H1 (cell line): ENCODE measurements at regions not wholly inside any gene's neighbourhood (a gene's known extent, or its start where the extent isn't known, plus 50 kb on each side); places are given as distances from the start of the nearest gene placed in this dataset.
"Not testable (repeated sequence)": the region's sequence is repeated elsewhere in the genome, so short reads cannot be mapped to it uniquely, and the experiment has no call there.

ENCODE experiments used
- CTCF ChIA-PET: fragments of 300-600 bp; sonication (Branson Sonifier 250); formaldehyde crosslinking; loops from one replicate; lab custom pipeline; 2021; ENCODE audit not compliant: partially characterized antibody; lab: Charles Lee
- POLR2A ChIA-PET: fragments of 300-600 bp; sonication (Branson Sonifier 250); formaldehyde crosslinking; loops from one replicate; lab custom pipeline; 2021; ENCODE audit warnings: inconsistent platforms; ENCODE audit not compliant: partially characterized antibody; lab: Charles Lee
- DNase-seq, 2 experiments: peaks; one replicate each; pipeline versions ENCODE4 v3.0.0 to v3.0.0-alpha.2; 2010 to 2022; ENCODE audit warnings: low spot score in 2 of 2, low read depth in 1 of 2, mixed read lengths in 1 of 2
- FAIRE-seq: peaks from 2 replicates; lab custom pipeline; 2011; peaks lifted over from hg19 to GRCh38; lab: Jason Lieb, UNC
- H2AFZ ChIP-seq: 2 replicates; pipeline ENCODE4 v1.8.1; 2012; ENCODE audit warnings: low read length, inconsistent platforms
- H2AK5ac ChIP-seq: 2 replicates; pipeline ENCODE4 v1.6.1; 2013; ENCODE audit warnings: low read depth, low read length
- H2BK120ac ChIP-seq: replicated peaks from 2 replicates; pipeline ENCODE3; 2013; ENCODE audit warnings: low read depth, low read length, inconsistent platforms
- H2BK12ac ChIP-seq: 2 replicates; pipeline ENCODE4 v1.6.1; 2013; ENCODE audit warnings: low read depth, low read length
- H2BK15ac ChIP-seq: 2 replicates; pipeline ENCODE4 v1.6.1; 2013; ENCODE audit warnings: low read length
- H2BK20ac ChIP-seq: 2 replicates; pipeline ENCODE4 v1.6.1; 2013; ENCODE audit warnings: low read length
- H2BK5ac ChIP-seq: 2 replicates; pipeline ENCODE4 v1.6.1; 2013; ENCODE audit warnings: low read depth, low read length
- H3K14ac ChIP-seq: 2 replicates; pipeline ENCODE4 v1.6.1; 2013; ENCODE audit warnings: inconsistent platforms; ENCODE audit not compliant: insufficient read length
- H3K18ac ChIP-seq: 2 replicates; pipeline ENCODE4 v1.6.1; 2013; ENCODE audit warnings: low read length; ENCODE audit errors: extremely low read depth
- H3K23ac ChIP-seq: 2 replicates; pipeline ENCODE4 v1.6.1; 2013; ENCODE audit warnings: inconsistent platforms; ENCODE audit not compliant: insufficient read length
- H3K23me2 ChIP-seq: 2 replicates; pipeline ENCODE4 v1.6.1; 2013; ENCODE audit warnings: low read depth, low read length
- H3K27ac ChIP-seq: 2 replicates; pipeline ENCODE4 v1.6.1; 2011; ENCODE audit warnings: low read depth, low read length, inconsistent platforms
- H3K27me3 ChIP-seq, 4 experiments: replicated peaks in 1 of 4; 1 replicate in 1 of 4; 2 replicates in 3 of 4; pipeline versions ENCODE4 v1.6.1 to v1.8.1; 2011 to 2013; ENCODE audit warnings: low read length in 3 of 4, mild to moderate bottlenecking in 3 of 4, inconsistent platforms in 2 of 4, mixed read lengths in 2 of 4, moderate library complexity in 1 of 4; ENCODE audit not compliant: control insufficient read depth in 3 of 4, insufficient read depth in 3 of 4; ENCODE audit errors: extremely low read depth in 1 of 4
- H3K36me3 ChIP-seq, 4 experiments: 2 replicates each; pipeline versions ENCODE4 v1.6.1 to v1.8.1; 2011 to 2013; ENCODE audit warnings: mild to moderate bottlenecking in 4 of 4, low read length in 3 of 4, moderate library complexity in 2 of 4, control low read depth in 1 of 4, inconsistent platforms in 1 of 4; ENCODE audit not compliant: insufficient read depth in 4 of 4, control insufficient read depth in 2 of 4
- H3K4ac ChIP-seq: replicated peaks from 2 replicates; pipeline ENCODE3; 2013; ENCODE audit warnings: low read length, low read depth, mixed read lengths, inconsistent platforms; ENCODE audit not compliant: insufficient read length
- H3K4me1 ChIP-seq, 4 experiments: replicated peaks in 1 of 4; 1 replicate in 1 of 4; 2 replicates in 3 of 4; pipeline versions ENCODE4 v1.6.1 to v1.8.1; 2011 to 2013; ENCODE audit warnings: low read length in 3 of 4, inconsistent platforms in 2 of 4, mixed read lengths in 1 of 4; ENCODE audit not compliant: insufficient read depth in 4 of 4, control insufficient read depth in 3 of 4
- H3K4me2 ChIP-seq, 2 experiments: 2 replicates each; pipeline versions ENCODE4 v1.6.1 to v1.8.1; 2011 to 2013; ENCODE audit warnings: low read depth in 2 of 2, low read length in 2 of 2, control low read depth in 1 of 2, inconsistent platforms in 1 of 2, mild to moderate bottlenecking in 1 of 2; ENCODE audit not compliant: insufficient read depth in 1 of 2
- H3K4me3 ChIP-seq, 4 experiments: fragments of 200-600, 300-600 bp in 1 of 4; sonication (generic), shearing (Covaris generic), sonication (Bioruptor Twin) in 1 of 4; 2 replicates each; pipeline versions ENCODE4 v1.5.1 to v1.8.1; 2011 to 2016; ENCODE audit warnings: low read length in 4 of 4, low read depth in 3 of 4, control low read depth in 2 of 4, inconsistent platforms in 2 of 4, mild to moderate bottlenecking in 2 of 4, mixed read lengths in 1 of 4, moderate library complexity in 1 of 4; ENCODE audit not compliant: insufficient read depth in 2 of 4; ENCODE audit errors: extremely low read depth in 1 of 4
- H3K56ac ChIP-seq: replicated peaks from 2 replicates; pipeline ENCODE3; 2013; ENCODE audit warnings: low read depth, mild to moderate bottlenecking, mixed read lengths, low read length, inconsistent platforms; ENCODE audit not compliant: insufficient read length
- H3K79me1 ChIP-seq: 2 replicates; pipeline ENCODE4 v1.6.1; 2013; ENCODE audit warnings: low read depth, low read length, control low read depth
- H3K79me2 ChIP-seq, 2 experiments: 2 replicates each; pipeline versions ENCODE4 v1.6.1 to v1.8.1; 2012 to 2013; ENCODE audit warnings: low read length in 2 of 2, mild to moderate bottlenecking in 2 of 2, inconsistent platforms in 1 of 2; ENCODE audit not compliant: insufficient read depth in 2 of 2, control insufficient read depth in 1 of 2
- H3K9ac ChIP-seq, 4 experiments: replicated peaks in 1 of 4; 1 replicate in 1 of 4; 2 replicates in 3 of 4; pipeline versions ENCODE4 v1.6.1 to v1.8.1; 2011 to 2013; ENCODE audit warnings: low read depth in 3 of 4, low read length in 3 of 4, control low read depth in 2 of 4, mild to moderate bottlenecking in 2 of 4, moderate library complexity in 2 of 4, inconsistent platforms in 1 of 4; ENCODE audit errors: extremely low read depth in 1 of 4
- H3K9me3 ChIP-seq, 2 experiments: 2 replicates each; pipeline versions ENCODE4 v1.6.1 to v1.8.1; 2012 to 2013; ENCODE audit warnings: mild to moderate bottlenecking in 2 of 2, moderate library complexity in 2 of 2, control low read depth in 1 of 2, inconsistent platforms in 1 of 2, low read depth in 1 of 2, low read length in 1 of 2, mixed read lengths in 1 of 2; ENCODE audit not compliant: insufficient read depth in 2 of 2
- H4K20me1 ChIP-seq, 2 experiments: replicated peaks in 1 of 2; 2 replicates each; pipeline versions ENCODE3 to v1.8.1; 2011 to 2013; ENCODE audit warnings: inconsistent platforms in 2 of 2, low read length in 2 of 2, mild to moderate bottlenecking in 1 of 2; ENCODE audit not compliant: insufficient read depth in 2 of 2, control insufficient read depth in 1 of 2
- H4K5ac ChIP-seq: 2 replicates; pipeline ENCODE4 v1.6.1; 2013; ENCODE audit warnings: low read length, low read depth, mixed read lengths, inconsistent platforms; ENCODE audit not compliant: insufficient read length
- H4K8ac ChIP-seq: 2 replicates; pipeline ENCODE4 v1.8.0; 2013; ENCODE audit warnings: mild to moderate bottlenecking, moderate library complexity, low read length, inconsistent platforms; ENCODE audit not compliant: insufficient read depth; ENCODE audit errors: extremely low read depth
- H4K91ac ChIP-seq: replicated peaks from 2 replicates; pipeline ENCODE3; 2013; ENCODE audit warnings: low read length, mixed read lengths, inconsistent platforms; ENCODE audit not compliant: insufficient read length
- E2F6 ChIP-seq: IDR thresholded peaks from 2 replicates; pipeline ENCODE4 v1.6.1; 2012; ENCODE audit warnings: inconsistent platforms
- JUND ChIP-seq: IDR thresholded peaks from 2 replicates; pipeline ENCODE4 v1.6.1; 2011; ENCODE audit warnings: mild to moderate bottlenecking, improper control_type of control experiment, low read length
- NANOG ChIP-seq: IDR thresholded peaks from 2 replicates; pipeline ENCODE4 v1.6.1; 2011; ENCODE audit warnings: low read length, low read depth, mild to moderate bottlenecking, inconsistent platforms; ENCODE audit not compliant: insufficient read depth, poor library complexity, severe bottlenecking
- WGBS, 2 experiments: shearing (Covaris generic) in 1 of 2; methylation state at CpG; one replicate each; pipeline versions ENCODE4 v1.1.6 to v1.1.7; 2013 to 2015; ENCODE audit warnings: low lambda C conversion rate in 2 of 2, mixed read lengths in 2 of 2, inconsistent platforms in 1 of 2, low coverage in 1 of 2, missing lambda C conversion rate in 1 of 2; ENCODE audit not compliant: insufficient replicate concordance in 2 of 2, insufficient coverage in 1 of 2, insufficient read length in 1 of 2; ENCODE audit errors: extremely low coverage in 1 of 2, missing lambda C conversion rate in 1 of 2; 5-methylcytosine and 5-hydroxymethylcytosine counted together

DNA sequence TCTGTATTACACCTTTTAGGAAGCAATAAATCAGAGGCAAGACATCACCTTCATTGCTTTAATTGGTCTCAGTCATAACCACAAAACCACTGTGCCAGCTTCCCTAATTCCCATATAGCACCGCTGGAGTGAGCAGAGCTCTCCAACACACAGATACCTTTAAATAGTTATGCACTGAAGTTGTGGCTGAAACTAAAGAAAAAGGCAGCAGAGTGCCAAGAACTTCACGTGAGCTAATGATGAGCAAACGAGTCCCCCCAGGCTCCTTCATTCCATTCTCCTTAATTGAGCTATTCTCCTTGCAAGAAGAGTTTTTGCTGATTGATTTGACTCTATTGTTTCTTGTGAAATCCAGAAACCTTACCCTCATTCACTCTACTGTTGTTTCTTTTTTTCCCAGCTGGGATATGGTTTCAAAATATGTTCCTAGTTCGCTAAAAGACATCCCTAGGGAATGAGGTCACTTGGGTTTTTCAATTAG lies 501.5 kb downstream of the SPATA31D1 start (continued):
- TF ChIP-seq JUND (no peak), E2F6 (no peak), NANOG (no peak)
- TF ChIP-seq, all 59 proteins: peak for 0

DNA sequence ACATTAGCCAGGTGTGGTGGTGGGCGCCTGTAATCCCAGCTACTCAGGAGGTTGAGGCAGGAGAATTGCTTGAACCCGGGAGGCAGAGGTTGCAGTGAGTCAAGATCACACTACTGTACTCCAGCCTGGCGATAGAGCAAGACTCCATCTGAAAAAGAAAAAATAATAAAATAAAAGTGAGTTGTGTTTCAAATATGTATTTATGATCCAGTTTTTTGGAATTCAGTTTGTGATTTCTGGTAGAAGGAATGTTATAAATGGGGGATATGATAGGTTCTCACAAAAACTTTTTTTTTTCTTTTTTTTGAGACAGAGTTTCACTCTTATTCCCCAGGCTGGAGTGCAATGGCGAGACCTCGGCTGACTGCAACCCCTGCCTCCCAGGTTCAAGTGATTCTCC lies 502.2 kb downstream of the SPATA31D1 start:
- H2AK5ac ChIP-seq, H2BK5ac ChIP-seq, H3K14ac ChIP-seq, H2BK15ac ChIP-seq, H2BK20ac ChIP-seq, H3K9me3 ChIP-seq, H3K9ac ChIP-seq, H2AFZ ChIP-seq, H2BK12ac ChIP-seq, H3K23ac ChIP-seq, H3K23me2 ChIP-seq, H4K91ac ChIP-seq, H3K79me1 ChIP-seq, DNase-seq, H4K5ac ChIP-seq, H3K18ac ChIP-seq, H3K27ac ChIP-seq, H3K79me2 ChIP-seq, H3K4me3 ChIP-seq, POLR2A ChIA-PET, H3K56ac ChIP-seq, H4K20me1 ChIP-seq, H3K36me3 ChIP-seq, H2BK120ac ChIP-seq, FAIRE-seq, CTCF ChIA-PET, H4K8ac ChIP-seq, H3K4ac ChIP-seq, H3K27me3 ChIP-seq, H3K4me1 ChIP-seq, H3K4me2 ChIP-seq: not testable (repeated sequence)
- 100% methylated on average over 5 of the region's 5 CpGs; no CpG with 5 or more reads in 1 of the 2 experiments for WGBS, 2 experiments
